H9 (cell line): ENCODE measurements at regions not wholly inside any gene's neighbourhood (a gene's known extent, or its start where the extent isn't known, plus 50 kb on each side); places are given as distances from the start of the nearest gene placed in this dataset.

Source experiments
- DNase-seq: peaks from one replicate; pipeline ENCODE4 v3.0.0-alpha.2; 2017
- H2AFZ ChIP-seq: one replicate; pipeline ENCODE4 v1.6.1; 2013; ENCODE audit warnings: mild to moderate bottlenecking, low read length, control low read depth, moderate library complexity
- H2AK5ac ChIP-seq: 2 replicates; pipeline ENCODE4 v1.6.1; 2013; ENCODE audit warnings: low read length, control low read depth, mixed read lengths; ENCODE audit not compliant: insufficient read length
- H2BK120ac ChIP-seq: one replicate; pipeline ENCODE4 v1.6.1; 2013; ENCODE audit warnings: low read depth, mild to moderate bottlenecking, low read length, control low read depth, inconsistent platforms; ENCODE audit not compliant: poor library complexity, severe bottlenecking
- H2BK12ac ChIP-seq: 2 replicates; pipeline ENCODE4 v1.6.1; 2013; ENCODE audit warnings: low read length, control low read depth, mixed read lengths, low read depth; ENCODE audit not compliant: insufficient read length
- H2BK15ac ChIP-seq: 2 replicates; pipeline ENCODE4 v1.6.1; 2013; ENCODE audit warnings: low read depth, low read length, control low read depth
- H2BK20ac ChIP-seq: one replicate; pipeline ENCODE4 v1.6.1; 2013; ENCODE audit warnings: low read depth, mild to moderate bottlenecking, low read length, control low read depth, inconsistent platforms; ENCODE audit not compliant: poor library complexity, severe bottlenecking
- H2BK5ac ChIP-seq: 2 replicates; pipeline ENCODE4 v1.6.1; 2013; ENCODE audit warnings: low read length, control low read depth, mixed read lengths; ENCODE audit not compliant: insufficient read length
- H3K14ac ChIP-seq: 2 replicates; pipeline ENCODE4 v1.6.1; 2013; ENCODE audit warnings: low read length, control low read depth; ENCODE audit not compliant: insufficient read depth
- H3K18ac ChIP-seq: 2 replicates; pipeline ENCODE4 v1.6.1; 2013; ENCODE audit warnings: low read depth, mild to moderate bottlenecking, mixed read lengths, low read length, control low read depth; ENCODE audit not compliant: insufficient read length
- H3K23ac ChIP-seq: 2 replicates; pipeline ENCODE4 v1.6.1; 2013; ENCODE audit warnings: low read length, control low read depth, mixed read lengths, low read depth; ENCODE audit not compliant: insufficient read length
- H3K23me2 ChIP-seq: 2 replicates; pipeline ENCODE4 v1.6.1; 2013; ENCODE audit warnings: low read depth, mild to moderate bottlenecking, mixed read lengths, low read length, control low read depth; ENCODE audit not compliant: insufficient read length, poor library complexity, severe bottlenecking
- H3K27ac ChIP-seq: 2 replicates; pipeline ENCODE4 v1.5.1; 2013; ENCODE audit warnings: low read length, control low read depth, mixed read lengths, low read depth; ENCODE audit not compliant: insufficient read length
- H3K27me3 ChIP-seq: 2 replicates; pipeline ENCODE4 v1.6.1; 2013; ENCODE audit warnings: low read length, control low read depth, inconsistent platforms; ENCODE audit not compliant: insufficient read depth
- H3K4ac ChIP-seq: 2 replicates; pipeline ENCODE4 v1.6.1; 2013; ENCODE audit warnings: low read depth, mild to moderate bottlenecking, control low read depth, inconsistent platforms, low read length, moderate library complexity
- H3K4me1 ChIP-seq: 2 replicates; pipeline ENCODE4 v1.6.1; 2013; ENCODE audit warnings: low read length, control low read depth, inconsistent platforms; ENCODE audit not compliant: insufficient read depth
- H3K4me2 ChIP-seq: 2 replicates; pipeline ENCODE4 v1.6.1; 2013; ENCODE audit warnings: low read length, control low read depth, mixed read lengths; ENCODE audit not compliant: insufficient read length, insufficient read depth
- H3K56ac ChIP-seq: 2 replicates; pipeline ENCODE4 v1.6.1; 2013; ENCODE audit warnings: low read depth, mild to moderate bottlenecking, mixed read lengths, low read length, control low read depth; ENCODE audit not compliant: insufficient read length
- H3K79me1 ChIP-seq: 2 replicates; pipeline ENCODE4 v1.6.1; 2013; ENCODE audit warnings: low read depth, mild to moderate bottlenecking, moderate library complexity, low read length, control low read depth, inconsistent platforms; ENCODE audit not compliant: insufficient read depth, poor library complexity, severe bottlenecking
- H3K79me2 ChIP-seq: 2 replicates; pipeline ENCODE4 v1.6.1; 2013; ENCODE audit warnings: low read length, control low read depth, inconsistent platforms; ENCODE audit not compliant: insufficient read depth
- H3K9ac ChIP-seq: 2 replicates; pipeline ENCODE4 v1.6.1; 2013; ENCODE audit warnings: low read length, control low read depth, mixed read lengths; ENCODE audit not compliant: insufficient read length; ENCODE audit errors: extremely low read depth
- H3K9me3 ChIP-seq: one replicate; pipeline ENCODE4 v1.6.1; 2013; ENCODE audit warnings: low read depth, low read length, inconsistent platforms; ENCODE audit not compliant: control insufficient read depth
- H3T11ph ChIP-seq: one replicate; pipeline ENCODE4 v1.6.1; 2013; ENCODE audit warnings: mild to moderate bottlenecking, low read length, control low read depth, inconsistent platforms
- H4K20me1 ChIP-seq: one replicate; pipeline ENCODE4 v1.6.1; 2013; ENCODE audit not compliant: control insufficient read depth, insufficient read length, insufficient read depth
- H4K5ac ChIP-seq: 2 replicates; pipeline ENCODE4 v1.6.1; 2013; ENCODE audit warnings: low read depth, mild to moderate bottlenecking, mixed read lengths, low read length, control low read depth; ENCODE audit not compliant: insufficient read length
- H4K8ac ChIP-seq: replicated peaks from 2 replicates; pipeline ENCODE4 v1.6.1; 2013; ENCODE audit warnings: low read length, control low read depth, mixed read lengths, low read depth; ENCODE audit not compliant: insufficient read length
- H4K91ac ChIP-seq: 2 replicates; pipeline ENCODE4 v1.6.1; 2013; ENCODE audit warnings: low read depth, mild to moderate bottlenecking, moderate library complexity, mixed read lengths, low read length, control low read depth; ENCODE audit not compliant: insufficient read length
- H3K27ac Mint-ChIP-seq, 3 experiments: 2 replicates in 2 of 3; 3 replicates in 1 of 3; pipeline ENCODE4 v1.8.0; 2020 to 2021; ENCODE audit warnings: mixed read lengths in 3 of 3, mild to moderate bottlenecking in 1 of 3, moderate library complexity in 1 of 3
- H3K27me3 Mint-ChIP-seq: 2 replicates; pipeline ENCODE4 v1.8.0; 2021; ENCODE audit warnings: low read depth, mild to moderate bottlenecking, moderate library complexity, mixed read lengths
- H3K36me3 Mint-ChIP-seq, 3 experiments: 2 replicates in 2 of 3; 3 replicates in 1 of 3; pipeline ENCODE4 v1.8.0; 2020 to 2021; ENCODE audit warnings: low read depth in 3 of 3, mixed read lengths in 3 of 3; ENCODE audit not compliant: insufficient read depth in 1 of 3
- H3K4me1 Mint-ChIP-seq, 2 experiments: 2 replicates each; pipeline ENCODE4 v1.8.0; 2020; ENCODE audit warnings: mixed read lengths in 2 of 2
- H3K4me3 Mint-ChIP-seq, 2 experiments: 2 replicates in 1 of 2; 3 replicates in 1 of 2; pipeline ENCODE4 v1.8.0; 2020 to 2021; ENCODE audit warnings: mild to moderate bottlenecking in 2 of 2, mixed read lengths in 2 of 2, moderate library complexity in 1 of 2
- H3K9me3 Mint-ChIP-seq, 2 experiments: 2 replicates in 1 of 2; 3 replicates in 1 of 2; pipeline ENCODE4 v1.8.0; 2020; ENCODE audit warnings: mild to moderate bottlenecking in 2 of 2, mixed read lengths in 2 of 2, moderate library complexity in 1 of 2
- WGBS: extraction: QIAGEN DNeasy Blood & Tissue Kit; methylation state at CpG from one replicate; pipeline ENCODE4 v1.1.7; 2013; ENCODE audit warnings: missing lambda C conversion rate, low lambda C conversion rate, mixed read lengths; ENCODE audit not compliant: insufficient read length; ENCODE audit errors: extremely low coverage; 5-methylcytosine and 5-hydroxymethylcytosine counted together
- TF ChIP-seq, protein P1 (sequence below): fragments of 200-600 bp; sonication (generic); conservative IDR thresholded peaks from 3 replicates; pipeline ENCODE4 v1.8.0; 2021; ENCODE audit warnings: antibody characterized with exemption, mild to moderate bottlenecking

DNA sequence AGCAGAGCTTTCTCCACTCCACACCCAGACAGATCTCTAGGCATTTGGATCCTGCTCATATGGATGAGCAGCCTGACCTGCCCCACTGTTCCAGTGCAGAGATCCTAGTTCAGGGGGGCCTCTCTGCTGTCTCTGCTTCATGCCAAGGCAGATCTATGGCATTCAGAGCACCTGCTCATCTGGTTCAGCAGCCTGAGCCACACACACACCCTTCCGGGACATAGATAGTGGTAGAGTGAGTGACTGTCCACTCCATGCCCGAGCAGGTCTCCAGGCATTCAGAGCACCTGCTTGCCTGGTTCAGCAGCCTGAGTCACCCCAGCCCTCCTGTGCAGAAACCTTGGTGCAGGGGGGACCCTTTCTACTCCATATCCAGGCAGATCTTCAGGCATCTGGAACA, 54.3 kb upstream of the ZNF800 start:
- peaks cover 33% of the 10 kb centered on the region for H3K27me3 Mint-ChIP-seq
- Histone ChIP-seq H3K14ac (no peak overlapping the region), H3K79me2 (no peaks in the 10 kb centered on the region), H2BK5ac (no peak overlapping the region), H2BK15ac (no peak overlapping the region), H3K23me2 (no peaks in the 10 kb centered on the region), H4K8ac (no peak overlapping the region), H3K56ac (no peak overlapping the region), H3K9ac (no peak overlapping the region), H3K27me3 (no peaks in the 10 kb centered on the region), H4K91ac (no peak overlapping the region), H3K18ac (no peak overlapping the region), H3K4ac (no peak overlapping the region), H3K79me1 (no peaks in the 10 kb centered on the region), H2BK12ac (no peak overlapping the region), H3K23ac (no peak overlapping the region), H2AFZ (no peak overlapping the region), H3K4me1 (no peaks in the 10 kb centered on the region), H2BK120ac (no peak overlapping the region), H3K27ac (no peak overlapping the region), H2AK5ac (no peak overlapping the region), H2BK20ac (no peak overlapping the region), H4K5ac (no peak overlapping the region), H4K20me1 (no peaks in the 10 kb centered on the region), H3K4me2 (no peak overlapping the region), H3K9me3 (peaks cover 5% of the 10 kb centered on the region), H3T11ph (no peak overlapping the region)
- peaks cover 0 to 6% (median 4%) of the 10 kb centered on the region in 3 experiments; a peak in 4 of 7 replicates for H3K36me3 Mint-ChIP-seq
- TF ChIP-seq, protein P1, sequence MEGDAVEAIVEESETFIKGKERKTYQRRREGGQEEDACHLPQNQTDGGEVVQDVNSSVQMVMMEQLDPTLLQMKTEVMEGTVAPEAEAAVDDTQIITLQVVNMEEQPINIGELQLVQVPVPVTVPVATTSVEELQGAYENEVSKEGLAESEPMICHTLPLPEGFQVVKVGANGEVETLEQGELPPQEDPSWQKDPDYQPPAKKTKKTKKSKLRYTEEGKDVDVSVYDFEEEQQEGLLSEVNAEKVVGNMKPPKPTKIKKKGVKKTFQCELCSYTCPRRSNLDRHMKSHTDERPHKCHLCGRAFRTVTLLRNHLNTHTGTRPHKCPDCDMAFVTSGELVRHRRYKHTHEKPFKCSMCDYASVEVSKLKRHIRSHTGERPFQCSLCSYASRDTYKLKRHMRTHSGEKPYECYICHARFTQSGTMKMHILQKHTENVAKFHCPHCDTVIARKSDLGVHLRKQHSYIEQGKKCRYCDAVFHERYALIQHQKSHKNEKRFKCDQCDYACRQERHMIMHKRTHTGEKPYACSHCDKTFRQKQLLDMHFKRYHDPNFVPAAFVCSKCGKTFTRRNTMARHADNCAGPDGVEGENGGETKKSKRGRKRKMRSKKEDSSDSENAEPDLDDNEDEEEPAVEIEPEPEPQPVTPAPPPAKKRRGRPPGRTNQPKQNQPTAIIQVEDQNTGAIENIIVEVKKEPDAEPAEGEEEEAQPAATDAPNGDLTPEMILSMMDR: no peak
- no CpG with 5 or more reads among the region's 2 CpGs for WGBS
- no peak overlapping the region for H3K27ac Mint-ChIP-seq
- H3K4me3 Mint-ChIP-seq: no peak overlapping the region
- peaks cover 0 to 3% of the 10 kb centered on the region in 2 experiments; a peak in 1 of 4 replicates for H3K4me1 Mint-ChIP-seq
- peaks cover 13 to 26% of the 10 kb centered on the region in 2 experiments for H3K9me3 Mint-ChIP-seq
- DNase-seq: no peak
